K562 (cell line): ENCODE measurements at regions not wholly inside any gene's neighbourhood (a gene's known extent, or its start where the extent isn't known, plus 50 kb on each side); places are given as distances from the start of the nearest gene placed in this dataset.

Experiments
- GATAD2A ChIP-seq: fragments of 450-650 bp; IDR thresholded peaks from 2 replicates; pipeline ENCODE4 v1.6.1; 2017
- MYC ChIP-seq, 2 experiments: fragments of 250-450 bp in 1 of 2; sonication (Bioruptor Pico) in 1 of 2; IDR thresholded peaks; 2 replicates each; pipeline versions ENCODE4 v1.5.1 to v1.6.1; 2012 to 2021; ENCODE audit warnings: low read depth in 2 of 2, borderline replicate concordance in 1 of 2, improper control_type of control experiment in 1 of 2, low read length in 1 of 2, mild to moderate bottlenecking in 1 of 2, moderate library complexity in 1 of 2
- RHOXF2B ChIP-seq: fragments of 250-450 bp; sonication (Bioruptor Pico); conservative IDR thresholded peaks from 2 replicates; pipeline ENCODE4 v1.5.1; 2021
- SAFB ChIP-seq: fragments of 200-400 bp; formaldehyde crosslinking; IDR thresholded peaks from 2 replicates; pipeline ENCODE4 v1.6.1; 2017; ENCODE audit warnings: low read depth, low read length, borderline replicate concordance
- ZNF197 ChIP-seq: fragments of 200-800 bp; sonication (Bioruptor generic); IDR thresholded peaks from 2 replicates; pipeline ENCODE4 v1.6.1; 2016; ENCODE audit warnings: low read depth, missing genetic modification characterization, missing compliant biosample characterization
- ZNF764 ChIP-seq: fragments of 250-450 bp; sonication (Bioruptor Pico); IDR thresholded peaks from 2 replicates; pipeline ENCODE4 v1.4.0; 2020; ENCODE audit warnings: low read depth, mild to moderate bottlenecking, moderate library complexity
- TF ChIP-seq, protein P1 (sequence below), 2 experiments: fragments of 450-650 bp; IDR thresholded peaks; 2 replicates each; pipeline ENCODE4 v1.6.1; 2016
- TF ChIP-seq, protein P2 (sequence below): fragments of 250-450 bp; sonication (Bioruptor Pico); IDR thresholded peaks from 2 replicates; pipeline ENCODE4 v1.5.1; 2021; ENCODE audit warnings: mild to moderate bottlenecking
- TF ChIP-seq, protein P3 (sequence below): fragments of 450-650 bp; formaldehyde crosslinking; IDR thresholded peaks from 2 replicates; pipeline ENCODE4 v1.4.0; 2020; ENCODE audit warnings: mild to moderate bottlenecking, moderate library complexity
- TF ChIP-seq, protein P4 (sequence below): fragments of 200-800 bp; sonication (Bioruptor generic); IDR thresholded peaks from 2 replicates; pipeline ENCODE4 v1.6.1; 2017; ENCODE audit warnings: missing genetic modification characterization, missing compliant biosample characterization
- TF ChIP-seq, protein P5 (sequence below): fragments of 450-650 bp; IDR thresholded peaks from 2 replicates; pipeline ENCODE4 v1.6.1; 2014; ENCODE audit warnings: low read depth, mild to moderate bottlenecking, moderate library complexity, borderline replicate concordance
- TF ChIP-seq, protein P6 (sequence below): fragments of 250-450 bp; sonication (Bioruptor Pico); IDR thresholded peaks from 2 replicates; pipeline ENCODE4 v1.4.0; 2020
- TF ChIP-seq, protein P7 (sequence below): IDR thresholded peaks from 2 replicates; pipeline ENCODE4 v1.6.1; 2011; ENCODE audit warnings: borderline replicate concordance, low read depth, mild to moderate bottlenecking, moderate library complexity, low read length; ENCODE audit not compliant: insufficient read depth, poor library complexity, severe bottlenecking

DNA sequence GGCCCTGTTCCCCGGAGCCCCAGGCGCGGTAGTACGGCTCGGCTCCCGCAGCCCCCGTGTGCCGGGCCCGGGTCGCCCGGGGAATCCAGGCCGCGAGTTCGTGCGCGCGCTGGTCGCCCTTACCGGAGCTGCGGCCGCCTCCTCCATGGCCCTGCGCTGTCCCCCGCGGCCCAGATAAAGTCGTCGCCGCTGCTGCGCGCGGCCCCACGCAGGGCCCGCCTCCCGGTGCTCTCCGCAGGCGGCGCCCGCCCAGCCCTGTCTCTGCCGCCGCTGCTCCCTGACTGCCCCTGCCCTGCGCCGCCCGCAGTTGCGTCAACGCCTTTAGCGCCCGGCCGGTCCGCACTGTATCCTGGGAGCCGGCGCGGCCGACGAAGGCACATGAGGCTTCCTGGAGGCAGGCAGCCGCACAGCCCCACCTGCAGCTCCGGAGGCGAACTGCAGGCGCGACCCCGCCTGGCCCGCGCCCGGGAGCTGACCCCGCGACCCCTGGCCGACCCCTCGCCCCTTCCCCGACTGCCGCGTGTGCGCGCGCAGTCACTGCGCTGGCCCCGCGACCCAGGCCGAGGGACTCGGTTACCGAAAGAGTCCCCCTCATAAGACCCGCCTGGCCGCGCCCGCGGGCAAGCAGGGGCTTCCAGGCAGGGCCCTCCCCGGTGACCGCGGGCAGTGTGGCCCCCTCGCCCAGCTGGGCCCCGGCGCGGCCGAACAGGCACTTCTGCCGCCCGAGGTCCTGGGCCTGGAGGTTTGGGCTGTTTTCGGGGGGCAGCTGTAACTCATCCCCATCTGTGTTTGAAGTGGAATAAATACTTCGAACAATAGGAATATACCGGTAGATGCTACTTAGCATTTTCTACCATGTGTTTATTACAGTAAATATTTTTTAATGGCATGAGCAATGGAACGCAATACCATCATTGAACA is 127.1 kb upstream of the ZNF746 start (continued):
- TF ChIP-seq, protein P1, sequence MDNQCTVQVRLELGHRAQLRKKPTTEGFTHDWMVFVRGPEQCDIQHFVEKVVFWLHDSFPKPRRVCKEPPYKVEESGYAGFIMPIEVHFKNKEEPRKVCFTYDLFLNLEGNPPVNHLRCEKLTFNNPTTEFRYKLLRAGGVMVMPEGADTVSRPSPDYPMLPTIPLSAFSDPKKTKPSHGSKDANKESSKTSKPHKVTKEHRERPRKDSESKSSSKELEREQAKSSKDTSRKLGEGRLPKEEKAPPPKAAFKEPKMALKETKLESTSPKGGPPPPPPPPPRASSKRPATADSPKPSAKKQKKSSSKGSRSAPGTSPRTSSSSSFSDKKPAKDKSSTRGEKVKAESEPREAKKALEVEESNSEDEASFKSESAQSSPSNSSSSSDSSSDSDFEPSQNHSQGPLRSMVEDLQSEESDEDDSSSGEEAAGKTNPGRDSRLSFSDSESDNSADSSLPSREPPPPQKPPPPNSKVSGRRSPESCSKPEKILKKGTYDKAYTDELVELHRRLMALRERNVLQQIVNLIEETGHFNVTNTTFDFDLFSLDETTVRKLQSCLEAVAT (IDR thresholded peaks at IDR 0.05), result no peak
- TF ChIP-seq, protein P2, sequence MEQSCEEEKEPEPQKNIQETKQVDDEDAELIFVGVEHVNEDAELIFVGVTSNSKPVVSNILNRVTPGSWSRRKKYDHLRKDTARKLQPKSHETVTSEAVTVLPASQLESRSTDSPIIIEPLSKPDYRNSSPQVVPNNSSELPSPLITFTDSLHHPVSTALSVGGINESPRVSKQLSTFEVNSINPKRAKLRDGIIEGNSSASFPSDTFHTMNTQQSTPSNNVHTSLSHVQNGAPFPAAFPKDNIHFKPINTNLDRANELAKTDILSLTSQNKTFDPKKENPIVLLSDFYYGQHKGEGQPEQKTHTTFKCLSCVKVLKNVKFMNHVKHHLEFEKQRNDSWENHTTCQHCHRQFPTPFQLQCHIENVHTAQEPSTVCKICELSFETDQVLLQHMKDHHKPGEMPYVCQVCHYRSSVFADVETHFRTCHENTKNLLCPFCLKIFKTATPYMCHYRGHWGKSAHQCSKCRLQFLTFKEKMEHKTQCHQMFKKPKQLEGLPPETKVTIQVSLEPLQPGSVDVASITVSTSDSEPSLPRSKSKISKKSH (CRISPR knock-in tag), result no peak
- TF ChIP-seq, protein P3, sequence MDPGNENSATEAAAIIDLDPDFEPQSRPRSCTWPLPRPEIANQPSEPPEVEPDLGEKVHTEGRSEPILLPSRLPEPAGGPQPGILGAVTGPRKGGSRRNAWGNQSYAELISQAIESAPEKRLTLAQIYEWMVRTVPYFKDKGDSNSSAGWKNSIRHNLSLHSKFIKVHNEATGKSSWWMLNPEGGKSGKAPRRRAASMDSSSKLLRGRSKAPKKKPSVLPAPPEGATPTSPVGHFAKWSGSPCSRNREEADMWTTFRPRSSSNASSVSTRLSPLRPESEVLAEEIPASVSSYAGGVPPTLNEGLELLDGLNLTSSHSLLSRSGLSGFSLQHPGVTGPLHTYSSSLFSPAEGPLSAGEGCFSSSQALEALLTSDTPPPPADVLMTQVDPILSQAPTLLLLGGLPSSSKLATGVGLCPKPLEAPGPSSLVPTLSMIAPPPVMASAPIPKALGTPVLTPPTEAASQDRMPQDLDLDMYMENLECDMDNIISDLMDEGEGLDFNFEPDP, result no peak
- TF ChIP-seq RHOXF2B (no peak), SAFB (peak; percentile 64; the same call in 1 of the 2 replicates), ZNF764 (CRISPR knock-in tag) (peak; percentile 10; the same call in 1 of the 2 replicates), ZNF197 (CRISPR knock-in tag) (no peak), GATAD2A (peak; percentile 100), MYC (IDR thresholded peaks at IDR 0.05; ENCODE audit: low read depth, low read length) (peak; percentile 98), MYC (CRISPR knock-in tag; IDR thresholded peaks at IDR 0.05; ENCODE audit: borderline replicate concordance, low read depth) (no peak)
- TF ChIP-seq, protein P4, sequence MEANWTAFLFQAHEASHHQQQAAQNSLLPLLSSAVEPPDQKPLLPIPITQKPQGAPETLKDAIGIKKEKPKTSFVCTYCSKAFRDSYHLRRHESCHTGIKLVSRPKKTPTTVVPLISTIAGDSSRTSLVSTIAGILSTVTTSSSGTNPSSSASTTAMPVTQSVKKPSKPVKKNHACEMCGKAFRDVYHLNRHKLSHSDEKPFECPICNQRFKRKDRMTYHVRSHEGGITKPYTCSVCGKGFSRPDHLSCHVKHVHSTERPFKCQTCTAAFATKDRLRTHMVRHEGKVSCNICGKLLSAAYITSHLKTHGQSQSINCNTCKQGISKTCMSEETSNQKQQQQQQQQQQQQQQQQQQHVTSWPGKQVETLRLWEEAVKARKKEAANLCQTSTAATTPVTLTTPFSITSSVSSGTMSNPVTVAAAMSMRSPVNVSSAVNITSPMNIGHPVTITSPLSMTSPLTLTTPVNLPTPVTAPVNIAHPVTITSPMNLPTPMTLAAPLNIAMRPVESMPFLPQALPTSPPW (CRISPR knock-in tag), result peak; percentile 81
- TF ChIP-seq, protein P5, sequence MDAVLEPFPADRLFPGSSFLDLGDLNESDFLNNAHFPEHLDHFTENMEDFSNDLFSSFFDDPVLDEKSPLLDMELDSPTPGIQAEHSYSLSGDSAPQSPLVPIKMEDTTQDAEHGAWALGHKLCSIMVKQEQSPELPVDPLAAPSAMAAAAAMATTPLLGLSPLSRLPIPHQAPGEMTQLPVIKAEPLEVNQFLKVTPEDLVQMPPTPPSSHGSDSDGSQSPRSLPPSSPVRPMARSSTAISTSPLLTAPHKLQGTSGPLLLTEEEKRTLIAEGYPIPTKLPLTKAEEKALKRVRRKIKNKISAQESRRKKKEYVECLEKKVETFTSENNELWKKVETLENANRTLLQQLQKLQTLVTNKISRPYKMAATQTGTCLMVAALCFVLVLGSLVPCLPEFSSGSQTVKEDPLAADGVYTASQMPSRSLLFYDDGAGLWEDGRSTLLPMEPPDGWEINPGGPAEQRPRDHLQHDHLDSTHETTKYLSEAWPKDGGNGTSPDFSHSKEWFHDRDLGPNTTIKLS, result peak; percentile 69; the same call in 1 of the 2 replicates
- TF ChIP-seq, protein P6, sequence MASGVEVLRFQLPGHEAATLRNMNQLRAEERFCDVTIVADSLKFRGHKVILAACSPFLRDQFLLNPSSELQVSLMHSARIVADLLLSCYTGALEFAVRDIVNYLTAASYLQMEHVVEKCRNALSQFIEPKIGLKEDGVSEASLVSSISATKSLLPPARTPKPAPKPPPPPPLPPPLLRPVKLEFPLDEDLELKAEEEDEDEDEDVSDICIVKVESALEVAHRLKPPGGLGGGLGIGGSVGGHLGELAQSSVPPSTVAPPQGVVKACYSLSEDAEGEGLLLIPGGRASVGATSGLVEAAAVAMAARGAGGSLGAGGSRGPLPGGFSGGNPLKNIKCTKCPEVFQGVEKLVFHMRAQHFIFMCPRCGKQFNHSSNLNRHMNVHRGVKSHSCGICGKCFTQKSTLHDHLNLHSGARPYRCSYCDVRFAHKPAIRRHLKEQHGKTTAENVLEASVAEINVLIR (CRISPR knock-in tag), result peak; percentile 66
- TF ChIP-seq, protein P7, sequence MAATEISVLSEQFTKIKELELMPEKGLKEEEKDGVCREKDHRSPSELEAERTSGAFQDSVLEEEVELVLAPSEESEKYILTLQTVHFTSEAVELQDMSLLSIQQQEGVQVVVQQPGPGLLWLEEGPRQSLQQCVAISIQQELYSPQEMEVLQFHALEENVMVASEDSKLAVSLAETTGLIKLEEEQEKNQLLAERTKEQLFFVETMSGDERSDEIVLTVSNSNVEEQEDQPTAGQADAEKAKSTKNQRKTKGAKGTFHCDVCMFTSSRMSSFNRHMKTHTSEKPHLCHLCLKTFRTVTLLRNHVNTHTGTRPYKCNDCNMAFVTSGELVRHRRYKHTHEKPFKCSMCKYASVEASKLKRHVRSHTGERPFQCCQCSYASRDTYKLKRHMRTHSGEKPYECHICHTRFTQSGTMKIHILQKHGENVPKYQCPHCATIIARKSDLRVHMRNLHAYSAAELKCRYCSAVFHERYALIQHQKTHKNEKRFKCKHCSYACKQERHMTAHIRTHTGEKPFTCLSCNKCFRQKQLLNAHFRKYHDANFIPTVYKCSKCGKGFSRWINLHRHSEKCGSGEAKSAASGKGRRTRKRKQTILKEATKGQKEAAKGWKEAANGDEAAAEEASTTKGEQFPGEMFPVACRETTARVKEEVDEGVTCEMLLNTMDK, result peak; percentile 87
